Stomach (tissue), 8 donors: ENCODE measurements at regions not wholly inside any gene's neighbourhood (a gene's known extent, or its start where the extent isn't known, plus 50 kb on each side); places are given as distances from the start of the nearest gene placed in this dataset.
"Not testable (repeated sequence)": the region's sequence is repeated elsewhere in the genome, so short reads cannot be mapped to it uniquely, and the experiment has no call there.

Source experiments
- DNase-seq, 2 donors: peaks; one replicate each; pipeline versions ENCODE4 v3.0.0 to v3.0.0-alpha.2; 2013 to 2019
- H3K27ac ChIP-seq, 5 donors: fragments of 200-600 bp in 4 of 5; sonication (generic) in 4 of 5; one replicate each; pipeline ENCODE4 v1.5.1; 2013 to 2019; ENCODE audit warnings: mild to moderate bottlenecking in 1 of 5, moderate library complexity in 1 of 5
- H3K27me3 ChIP-seq, 3 donors: fragments of 200-600 bp; sonication (generic); one replicate each; pipeline ENCODE4 v1.5.1; 2017 to 2019; ENCODE audit warnings: mixed run types in 1 of 3
- H3K36me3 ChIP-seq, 4 donors: fragments of 200-600 bp; sonication (generic); 1 replicate in 3 of 4; 2 replicates in 1 of 4; pipeline ENCODE4 v1.5.1; 2016 to 2019
- H3K4me1 ChIP-seq, 4 donors: fragments of 200-600 bp; sonication (generic); one replicate each; pipeline ENCODE4 v1.5.1; 2016 to 2019
- H3K4me3 ChIP-seq, 4 donors: fragments of 200-600 bp; sonication (generic) in 3 of 4; one replicate each; pipeline ENCODE4 v1.5.1; 2016 to 2019; ENCODE audit warnings: mild to moderate bottlenecking in 1 of 4
- H3K9me3 ChIP-seq, 4 donors: fragments of 200-600 bp; sonication (generic); one replicate each; pipeline ENCODE4 v1.5.1; 2016 to 2019
- EP300 ChIP-seq: sonication (generic); formaldehyde crosslinking; IDR thresholded peaks from one replicate; pipeline ENCODE4 v1.6.1; 2017; ENCODE audit warnings: antibody characterized with exemption
- POLR2A ChIP-seq, 4 donors: fragments of 450-650 bp; IDR thresholded peaks; one replicate each; pipeline ENCODE4 v1.6.1; 2016; ENCODE audit warnings: antibody characterized with exemption in 4 of 4, control low read depth in 2 of 4, mild to moderate bottlenecking in 1 of 4, moderate library complexity in 1 of 4
- POLR2AphosphoS5 ChIP-seq, 3 donors: sonication (generic); formaldehyde crosslinking; IDR thresholded peaks; one replicate each; pipeline ENCODE4 v1.6.1; 2016; ENCODE audit warnings: antibody characterized with exemption in 3 of 3
- WGBS, 5 donors: extraction: QIAGEN DNeasy Blood & Tissue Kit in 3 of 5; methylation state at CpG; one replicate each; pipeline versions ENCODE4 v1.1.5 to v1.1.7; 2013 to 2018; 5-methylcytosine and 5-hydroxymethylcytosine counted together
- intact Hi-C: fragments of 100-400 bp; cut with DNase I; formaldehyde crosslinking; loops from one replicate; pipeline ENCODE4 v1.15.1; 2023; ENCODE audit warnings: low total_unique reads
- TF ChIP-seq, protein P1 (sequence below), 7 experiments: fragments of 450-650 bp in 4 of 7; fragments of 200-600 bp in 3 of 7; sonication (generic) in 3 of 7; IDR thresholded peaks; one replicate each; pipeline ENCODE4 v1.5.1; 2016 to 2019; ENCODE audit warnings: antibody characterized with exemption in 7 of 7, control low read depth in 2 of 7, mild to moderate bottlenecking in 1 of 7
- donor health status: healthy with polysubstance abuse.
- donor health status: Bipolar disorder and iron deficiency.
- donor health status: healthy.

DNA sequence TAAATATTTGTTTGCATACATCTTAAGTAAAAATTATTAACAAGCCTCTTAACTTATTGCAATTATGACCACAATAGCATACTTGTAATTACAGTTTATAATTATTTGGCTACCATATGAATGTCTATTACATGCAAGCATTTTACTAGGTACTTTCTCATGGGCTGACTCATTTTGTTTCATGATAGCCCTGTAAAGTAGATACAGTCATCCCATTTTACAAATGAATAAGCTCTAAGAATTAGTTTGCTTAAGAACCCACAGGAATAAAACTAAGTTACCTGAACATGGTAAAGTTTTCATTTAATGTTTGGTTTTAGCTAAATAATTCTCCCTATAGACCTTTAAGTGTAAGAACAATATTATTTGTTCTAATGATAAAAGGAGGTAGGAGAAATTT lies 126.6 kb upstream of the IZUMO3 start:
- TF ChIP-seq, protein P1, sequence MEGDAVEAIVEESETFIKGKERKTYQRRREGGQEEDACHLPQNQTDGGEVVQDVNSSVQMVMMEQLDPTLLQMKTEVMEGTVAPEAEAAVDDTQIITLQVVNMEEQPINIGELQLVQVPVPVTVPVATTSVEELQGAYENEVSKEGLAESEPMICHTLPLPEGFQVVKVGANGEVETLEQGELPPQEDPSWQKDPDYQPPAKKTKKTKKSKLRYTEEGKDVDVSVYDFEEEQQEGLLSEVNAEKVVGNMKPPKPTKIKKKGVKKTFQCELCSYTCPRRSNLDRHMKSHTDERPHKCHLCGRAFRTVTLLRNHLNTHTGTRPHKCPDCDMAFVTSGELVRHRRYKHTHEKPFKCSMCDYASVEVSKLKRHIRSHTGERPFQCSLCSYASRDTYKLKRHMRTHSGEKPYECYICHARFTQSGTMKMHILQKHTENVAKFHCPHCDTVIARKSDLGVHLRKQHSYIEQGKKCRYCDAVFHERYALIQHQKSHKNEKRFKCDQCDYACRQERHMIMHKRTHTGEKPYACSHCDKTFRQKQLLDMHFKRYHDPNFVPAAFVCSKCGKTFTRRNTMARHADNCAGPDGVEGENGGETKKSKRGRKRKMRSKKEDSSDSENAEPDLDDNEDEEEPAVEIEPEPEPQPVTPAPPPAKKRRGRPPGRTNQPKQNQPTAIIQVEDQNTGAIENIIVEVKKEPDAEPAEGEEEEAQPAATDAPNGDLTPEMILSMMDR (IDR thresholded peaks at IDR 0.05), result no peak
- TF ChIP-seq EP300 (no peak), POLR2A (IDR thresholded peaks at IDR 0.05) (no peak), POLR2AphosphoS5 (IDR thresholded peaks at IDR 0.05) (no peak)
- peaks cover 0 to 20% (median 0%) of the 10 kb centered on the region in 4 donors for H3K9me3 ChIP-seq
- intact Hi-C loops, result no loop called here

DNA sequence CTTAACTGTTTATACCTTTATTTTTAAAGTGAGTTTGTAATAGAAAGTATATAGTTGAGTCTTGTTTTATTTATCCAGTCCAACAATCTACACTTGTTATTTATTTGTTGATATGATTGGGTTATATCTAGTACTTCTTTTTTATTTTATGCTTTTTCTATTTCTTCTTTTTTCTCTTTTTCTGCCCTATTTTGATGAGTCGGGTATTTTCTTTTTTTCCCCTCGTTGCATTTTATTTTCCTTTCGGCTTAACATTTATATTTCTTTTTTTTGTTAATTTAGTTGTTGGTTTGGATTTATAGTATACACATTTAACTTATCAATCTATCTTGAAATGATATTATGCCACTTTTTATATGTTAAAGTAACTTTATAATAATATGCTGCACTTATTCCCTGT lies 111.7 kb upstream of the IZUMO3 start:
- H3K36me3 ChIP-seq, result no peaks in the 10 kb centered on the region
- WGBS, 5 donors, result 84 to 96% (median 94%) methylated on average over 3 of the region's 3 CpGs
- H3K27ac ChIP-seq, result no peak overlapping the region
- no peak overlapping the region for H3K4me3 ChIP-seq
- H3K27me3 ChIP-seq, result no peaks in the 10 kb centered on the region
- TF ChIP-seq POLR2AphosphoS5 (IDR thresholded peaks at IDR 0.05) (no peak), EP300 (no peak), POLR2A (IDR thresholded peaks at IDR 0.05) (no peak)
- TF ChIP-seq, protein P1 (IDR thresholded peaks at IDR 0.05), result no peak
- intact Hi-C loops, result no loop called here
- H3K9me3 ChIP-seq, result peaks cover 2 to 23% (median 10%) of the 10 kb centered on the region in 4 donors
- no peak for DNase-seq
- H3K4me1 ChIP-seq, result no peaks in the 10 kb centered on the region

More for the DNA sequence above, 126.6 kb upstream of the IZUMO3 start:
- no peaks in the 10 kb centered on the region for H3K27me3 ChIP-seq
- H3K36me3 ChIP-seq, result no peaks in the 10 kb centered on the region
- DNase-seq, result no peak
- no peak overlapping the region for H3K4me3 ChIP-seq
- H3K4me1 ChIP-seq, result no peaks in the 10 kb centered on the region
- no peak overlapping the region for H3K27ac ChIP-seq

DNA sequence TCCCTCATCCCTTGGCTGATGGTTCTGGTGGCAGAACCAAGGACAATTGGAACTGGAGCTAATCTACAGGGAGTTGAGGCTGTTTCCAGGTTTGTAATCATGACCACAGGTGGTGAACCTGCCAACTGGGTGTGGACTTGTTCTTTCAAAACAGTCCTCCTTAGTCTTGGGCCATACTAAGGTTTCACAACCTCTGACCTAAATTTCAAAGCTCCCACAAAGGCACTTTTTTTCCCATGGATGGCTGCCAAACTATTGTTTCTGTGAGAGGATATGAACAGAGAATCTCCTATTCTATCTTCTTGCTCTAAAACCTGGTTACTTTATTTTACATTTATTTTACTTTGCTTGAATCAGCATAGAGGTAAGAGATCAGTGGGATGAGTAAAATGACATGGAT lies 106.5 kb upstream of the IZUMO3 start:
- TF ChIP-seq EP300, result no peak
- Histone ChIP-seq H3K36me3 (no peaks in the 10 kb centered on the region), H3K27me3 (no peaks in the 10 kb centered on the region), H3K4me3 (no peak overlapping the region), H3K4me1 (no peaks in the 10 kb centered on the region), H3K27ac (no peak overlapping the region), H3K9me3 (peaks cover 0 to 41% (median 34%) of the 10 kb centered on the region in 4 donors)
- no peak for DNase-seq
- intact Hi-C loops, result no loop called here

DNA sequence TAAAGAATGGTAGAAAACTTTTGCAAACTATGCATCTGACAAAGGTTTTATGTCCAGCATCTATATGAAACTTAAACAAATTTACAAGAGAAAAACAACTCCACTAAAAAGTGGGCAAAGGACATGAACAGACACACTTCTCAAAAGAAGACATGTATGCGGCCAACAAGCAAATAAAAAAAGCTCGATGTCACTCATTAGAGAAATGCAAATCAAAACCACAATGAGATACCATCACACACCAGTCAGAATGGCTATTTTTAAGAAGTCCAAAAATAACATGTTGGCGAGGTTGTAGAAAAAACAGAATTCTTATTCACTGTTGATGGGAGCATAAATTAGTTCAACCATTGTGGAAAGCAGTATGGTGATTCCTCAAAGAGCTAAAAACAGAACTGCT lies 83.1 kb upstream of the IZUMO3 start:
- DNase-seq, H3K36me3 ChIP-seq, H3K4me3 ChIP-seq, H3K27me3 ChIP-seq, intact Hi-C loops, H3K4me1 ChIP-seq, H3K27ac ChIP-seq, H3K9me3 ChIP-seq: not testable (repeated sequence)
- WGBS, 5 donors, result 80 to 90% (median 84%) methylated on average over 3 of the region's 3 CpGs

DNA sequence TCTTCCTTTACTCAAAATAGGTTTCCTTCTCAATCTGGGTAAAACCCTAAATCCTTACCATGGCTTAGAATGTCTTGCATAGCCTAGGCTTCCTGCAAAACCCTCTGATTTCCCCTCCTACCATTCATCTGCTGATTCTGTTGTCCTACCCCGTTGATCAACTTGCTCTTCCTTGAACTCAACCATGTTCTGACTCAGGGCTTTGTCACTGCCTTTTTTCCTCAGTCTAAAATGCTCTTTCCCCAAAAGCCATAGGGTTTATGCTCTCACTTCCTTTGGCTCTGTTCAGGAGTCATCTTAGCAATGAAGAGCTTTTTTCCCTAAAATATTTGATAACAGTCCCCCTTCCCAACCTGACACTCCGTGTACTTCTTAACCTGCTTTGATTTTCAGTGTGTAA lies 79.4 kb upstream of the IZUMO3 start:
- H3K4me3 ChIP-seq, result no peak overlapping the region
- no peak overlapping the region for H3K27ac ChIP-seq
- peaks cover 0 to 6% (median 0%) of the 10 kb centered on the region in 4 donors for H3K9me3 ChIP-seq
- 54 to 71% (median 59%) methylated on average over 2 of the region's 2 CpGs for WGBS, 5 donors
- H3K4me1 ChIP-seq, result no peaks in the 10 kb centered on the region
- H3K36me3 ChIP-seq, result no peaks in the 10 kb centered on the region
- intact Hi-C loops, result no loop called here
- TF ChIP-seq, protein P1 (IDR thresholded peaks at IDR 0.05), result no peak
- TF ChIP-seq POLR2A (IDR thresholded peaks at IDR 0.05) (no peak), POLR2AphosphoS5 (IDR thresholded peaks at IDR 0.05) (no peak), EP300 (no peak)
- H3K27me3 ChIP-seq, result no peaks in the 10 kb centered on the region
- DNase-seq, result no peak

DNA sequence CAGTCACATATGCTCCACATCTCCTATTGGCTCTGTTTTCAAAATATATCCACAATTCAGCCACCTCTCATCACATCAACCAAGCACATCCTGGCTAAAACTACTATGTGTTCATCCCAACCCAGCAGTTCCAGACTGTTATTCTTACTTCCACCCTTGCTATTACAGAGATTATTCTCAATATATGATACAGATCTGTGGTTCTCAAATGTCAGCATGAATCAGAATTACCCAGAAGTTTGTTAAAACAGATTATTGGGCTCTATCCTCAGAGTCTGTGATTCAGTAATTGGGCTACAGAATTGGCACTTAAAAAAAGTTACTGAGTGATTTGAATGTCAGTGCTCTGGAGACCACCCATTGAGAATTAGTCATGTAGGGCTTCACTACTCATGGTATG lies 78.8 kb upstream of the IZUMO3 start:
- Histone ChIP-seq H3K36me3 (no peaks in the 10 kb centered on the region), H3K4me3 (no peak overlapping the region), H3K9me3 (peaks cover 0 to 6% (median 0%) of the 10 kb centered on the region in 4 donors), H3K27ac (no peak overlapping the region), H3K27me3 (no peaks in the 10 kb centered on the region), H3K4me1 (no peaks in the 10 kb centered on the region)
- DNase-seq, result no peak
- TF ChIP-seq EP300 (no peak), POLR2A (IDR thresholded peaks at IDR 0.05) (no peak), POLR2AphosphoS5 (IDR thresholded peaks at IDR 0.05) (no peak)
- TF ChIP-seq, protein P1 (IDR thresholded peaks at IDR 0.05), result no peak
- intact Hi-C loops, result no loop called here
